Upper lobe of left lung (tissue), 4 donors: ENCODE measurements at regions not wholly inside any gene's neighbourhood (a gene's known extent, or its start where the extent isn't known, plus 50 kb on each side); places are given as distances from the start of the nearest gene placed in this dataset.

ENCODE experiments used
- CTCF ChIP-seq, 6 experiments: fragments of 450-650 bp in 4 of 6; fragments of 200-600 bp in 2 of 6; sonication (generic) in 2 of 6; IDR thresholded peaks; one replicate each; pipeline ENCODE4 v1.5.1; 2016 to 2019; ENCODE audit warnings: antibody characterized with exemption in 6 of 6
- EP300 ChIP-seq, 4 donors: sonication (generic); formaldehyde crosslinking; IDR thresholded peaks; one replicate each; pipeline ENCODE4 v1.5.1; 2017; ENCODE audit warnings: antibody characterized with exemption in 4 of 4, control low read depth in 2 of 4
- POLR2A ChIP-seq, 4 donors: fragments of 450-650 bp; IDR thresholded peaks; one replicate each; pipeline ENCODE4 v1.5.1; 2016 to 2017; ENCODE audit warnings: antibody characterized with exemption in 4 of 4, mild to moderate bottlenecking in 2 of 4
- POLR2AphosphoS5 ChIP-seq, 2 donors: sonication (generic); formaldehyde crosslinking; IDR thresholded peaks; one replicate each; pipeline ENCODE4 v1.5.1; 2017; ENCODE audit warnings: antibody characterized with exemption in 2 of 2

GRCh38 chr18:76707534-76707933 is 114.8 kb upstream of the ZNF236 start:
- no peak for TF ChIP-seq CTCF (IDR thresholded peaks at IDR 0.05)
- TF ChIP-seq POLR2A (IDR thresholded peaks at IDR 0.05): no peak
- no peak for TF ChIP-seq POLR2AphosphoS5 (IDR thresholded peaks at IDR 0.05)
- TF ChIP-seq EP300 (IDR thresholded peaks at IDR 0.05): no peak
